ENCODE measurements at regions not wholly inside any gene's neighbourhood (a gene's known extent, or its start where the extent isn't known, plus 50 kb on each side); places are given as distances from the start of the nearest gene placed in this dataset.

DNA sequence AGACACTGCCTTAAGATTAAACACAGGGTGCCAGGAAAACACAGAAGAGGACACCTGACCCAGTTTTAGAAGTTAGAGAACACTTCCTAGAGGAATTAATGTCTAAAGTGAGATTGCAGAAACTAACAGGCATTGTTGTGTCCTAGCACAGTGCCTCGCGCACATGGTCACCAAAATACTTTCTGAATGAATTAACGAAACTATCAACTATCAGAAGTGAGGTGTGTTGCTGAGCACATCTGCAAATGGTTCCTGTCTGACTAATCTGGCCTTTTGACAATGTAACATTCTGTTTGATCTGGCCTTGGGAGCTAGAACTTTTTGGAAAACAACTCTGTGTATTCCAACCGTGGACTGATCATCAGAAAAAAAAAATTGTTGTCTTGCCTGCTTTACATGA is 556.8 kb upstream of the LCORL start:
- in situ Hi-C loops (cut with MboI) = no loop called here
- H3K79me2 ChIP-seq (ENCODE audit: control insufficient read depth, insufficient read depth, low read length) = no peaks in the 10 kb centered on the region
- ChIA-PET RAD21 (ENCODE audit: unreplicated experiment) (no interaction called here), CTCF (no interaction called here), SMC1A (ENCODE audit: uncharacterized antibody, unreplicated experiment) (interaction anchor here (1.4 kb wide), 1 partner anchor 16 kb away, joined by 3 read pairs; no protein-coding TSS in a partner anchor), POLR2A (no interaction called here)
- H3K4me3 ChIP-seq = no peak overlapping the region
- no peak overlapping the region for H3K4me2 ChIP-seq (ENCODE audit: control insufficient read depth, insufficient read depth)
- DNase-seq (ENCODE audit: low read depth, low spot score) (no peak), ATAC-seq (peak; percentile 39; the same call in 1 of the 3 replicates), FAIRE-seq (no peak)
- no peak overlapping the region for H3K27ac ChIP-seq (ENCODE audit: control insufficient read depth, insufficient read depth)
- no peak overlapping the region for H2AFZ ChIP-seq (ENCODE audit: control insufficient read depth, low read depth, low read length)
- intact Hi-C loops (cut with micrococcal nuclease; ENCODE audit: unreplicated experiment) = no loop called here
- no TSS peak for BruUV-seq (replicated peaks)
- 0 out of 2 replicates have a peak, but pooled peaks cover 3% of the 10 kb centered on the region for H3K4me1 ChIP-seq (ENCODE audit: control insufficient read depth, insufficient read depth, low read length)
- H4K20me1 ChIP-seq (ENCODE audit: control insufficient read depth, insufficient read depth) = no peaks in the 10 kb centered on the region
- no peaks in the 10 kb centered on the region for H3K36me3 ChIP-seq (ENCODE audit: control insufficient read depth in 2 of 2, insufficient read depth in 2 of 2, low read length in 1 of 2)
- H3K9ac ChIP-seq (ENCODE audit: control insufficient read depth, insufficient read depth, low read length) = no peak overlapping the region
- H3K27me3 ChIP-seq (replicated peaks in 1 of 2; ENCODE audit: control insufficient read depth in 2 of 2, insufficient read depth in 2 of 2, low read length in 1 of 2) = no peaks in the 10 kb centered on the region
- 2% methylated on average over 4 of the region's 4 CpGs for WGBS (ENCODE audit: insufficient coverage, insufficient replicate concordance, low lambda C conversion rate, missing lambda C conversion rate)
- no peaks in the 10 kb centered on the region for H3K9me3 ChIP-seq (replicated peaks; ENCODE audit: control insufficient read depth, insufficient read depth, low read length)
- TF ChIP-seq CREM (IDR thresholded peaks at IDR 0.05; ENCODE audit: low read depth) (no peak), NRF1 (conservative IDR thresholded peaks at IDR 0.05; ENCODE audit: low read depth, low read length) (no peak), ZNF274 (IDR thresholded peaks at IDR 0.05; ENCODE audit: insufficient read depth, insufficient read length) (no peak), HCFC1 (IDR thresholded peaks at IDR 0.05; ENCODE audit: low read length) (no peak), STAT1 (conservative IDR thresholded peaks at IDR 0.05) (no peak), SMARCA5 (IDR thresholded peaks at IDR 0.05) (no peak), E4F1 (IDR thresholded peaks at IDR 0.05; ENCODE audit: borderline replicate concordance, partially characterized antibody) (no peak), SIX5 (IDR thresholded peaks at IDR 0.05; ENCODE audit: low read depth, low read length, severe bottlenecking) (no peak), POLR2A (IDR thresholded peaks at IDR 0.05; ENCODE audit: low read depth, low read length) (no peak), TAF1 (IDR thresholded peaks at IDR 0.05; ENCODE audit: borderline replicate concordance, low read depth, low read length) (no peak), YBX1 (IDR thresholded peaks at IDR 0.05) (no peak), NFYA (IDR thresholded peaks at IDR 0.05; ENCODE audit: borderline replicate concordance, low read depth, low read length) (no peak)
- TF ChIP-seq, protein P1, sequence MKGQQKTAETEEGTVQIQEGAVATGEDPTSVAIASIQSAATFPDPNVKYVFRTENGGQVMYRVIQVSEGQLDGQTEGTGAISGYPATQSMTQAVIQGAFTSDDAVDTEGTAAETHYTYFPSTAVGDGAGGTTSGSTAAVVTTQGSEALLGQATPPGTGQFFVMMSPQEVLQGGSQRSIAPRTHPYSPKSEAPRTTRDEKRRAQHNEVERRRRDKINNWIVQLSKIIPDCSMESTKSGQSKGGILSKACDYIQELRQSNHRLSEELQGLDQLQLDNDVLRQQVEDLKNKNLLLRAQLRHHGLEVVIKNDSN (IDR thresholded peaks at IDR 0.05; ENCODE audit: borderline replicate concordance, extremely low read length, insufficient read depth, low read depth, low read length) = no peak
- TF ChIP-seq, protein P2, sequence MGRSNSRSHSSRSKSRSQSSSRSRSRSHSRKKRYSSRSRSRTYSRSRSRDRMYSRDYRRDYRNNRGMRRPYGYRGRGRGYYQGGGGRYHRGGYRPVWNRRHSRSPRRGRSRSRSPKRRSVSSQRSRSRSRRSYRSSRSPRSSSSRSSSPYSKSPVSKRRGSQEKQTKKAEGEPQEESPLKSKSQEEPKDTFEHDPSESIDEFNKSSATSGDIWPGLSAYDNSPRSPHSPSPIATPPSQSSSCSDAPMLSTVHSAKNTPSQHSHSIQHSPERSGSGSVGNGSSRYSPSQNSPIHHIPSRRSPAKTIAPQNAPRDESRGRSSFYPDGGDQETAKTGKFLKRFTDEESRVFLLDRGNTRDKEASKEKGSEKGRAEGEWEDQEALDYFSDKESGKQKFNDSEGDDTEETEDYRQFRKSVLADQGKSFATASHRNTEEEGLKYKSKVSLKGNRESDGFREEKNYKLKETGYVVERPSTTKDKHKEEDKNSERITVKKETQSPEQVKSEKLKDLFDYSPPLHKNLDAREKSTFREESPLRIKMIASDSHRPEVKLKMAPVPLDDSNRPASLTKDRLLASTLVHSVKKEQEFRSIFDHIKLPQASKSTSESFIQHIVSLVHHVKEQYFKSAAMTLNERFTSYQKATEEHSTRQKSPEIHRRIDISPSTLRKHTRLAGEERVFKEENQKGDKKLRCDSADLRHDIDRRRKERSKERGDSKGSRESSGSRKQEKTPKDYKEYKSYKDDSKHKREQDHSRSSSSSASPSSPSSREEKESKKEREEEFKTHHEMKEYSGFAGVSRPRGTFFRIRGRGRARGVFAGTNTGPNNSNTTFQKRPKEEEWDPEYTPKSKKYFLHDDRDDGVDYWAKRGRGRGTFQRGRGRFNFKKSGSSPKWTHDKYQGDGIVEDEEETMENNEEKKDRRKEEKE (IDR thresholded peaks at IDR 0.05) = no peak
- TF ChIP-seq, protein P3, sequence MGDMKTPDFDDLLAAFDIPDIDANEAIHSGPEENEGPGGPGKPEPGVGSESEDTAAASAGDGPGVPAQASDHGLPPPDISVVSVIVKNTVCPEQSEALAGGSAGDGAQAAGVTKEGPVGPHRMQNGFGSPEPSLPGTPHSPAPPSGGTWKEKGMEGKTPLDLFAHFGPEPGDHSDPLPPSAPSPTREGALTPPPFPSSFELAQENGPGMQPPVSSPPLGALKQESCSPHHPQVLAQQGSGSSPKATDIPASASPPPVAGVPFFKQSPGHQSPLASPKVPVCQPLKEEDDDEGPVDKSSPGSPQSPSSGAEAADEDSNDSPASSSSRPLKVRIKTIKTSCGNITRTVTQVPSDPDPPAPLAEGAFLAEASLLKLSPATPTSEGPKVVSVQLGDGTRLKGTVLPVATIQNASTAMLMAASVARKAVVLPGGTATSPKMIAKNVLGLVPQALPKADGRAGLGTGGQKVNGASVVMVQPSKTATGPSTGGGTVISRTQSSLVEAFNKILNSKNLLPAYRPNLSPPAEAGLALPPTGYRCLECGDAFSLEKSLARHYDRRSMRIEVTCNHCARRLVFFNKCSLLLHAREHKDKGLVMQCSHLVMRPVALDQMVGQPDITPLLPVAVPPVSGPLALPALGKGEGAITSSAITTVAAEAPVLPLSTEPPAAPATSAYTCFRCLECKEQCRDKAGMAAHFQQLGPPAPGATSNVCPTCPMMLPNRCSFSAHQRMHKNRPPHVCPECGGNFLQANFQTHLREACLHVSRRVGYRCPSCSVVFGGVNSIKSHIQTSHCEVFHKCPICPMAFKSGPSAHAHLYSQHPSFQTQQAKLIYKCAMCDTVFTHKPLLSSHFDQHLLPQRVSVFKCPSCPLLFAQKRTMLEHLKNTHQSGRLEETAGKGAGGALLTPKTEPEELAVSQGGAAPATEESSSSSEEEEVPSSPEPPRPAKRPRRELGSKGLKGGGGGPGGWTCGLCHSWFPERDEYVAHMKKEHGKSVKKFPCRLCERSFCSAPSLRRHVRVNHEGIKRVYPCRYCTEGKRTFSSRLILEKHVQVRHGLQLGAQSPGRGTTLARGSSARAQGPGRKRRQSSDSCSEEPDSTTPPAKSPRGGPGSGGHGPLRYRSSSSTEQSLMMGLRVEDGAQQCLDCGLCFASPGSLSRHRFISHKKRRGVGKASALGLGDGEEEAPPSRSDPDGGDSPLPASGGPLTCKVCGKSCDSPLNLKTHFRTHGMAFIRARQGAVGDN (IDR thresholded peaks at IDR 0.05) = no peak

Data from GM12878 (cell line).